NCI-H460 (cell line): ENCODE measurements at regions not wholly inside any gene's neighbourhood (a gene's known extent, or its start where the extent isn't known, plus 50 kb on each side); places are given as distances from the start of the nearest gene placed in this dataset.
A peak's percentile ranks its signal among the peaks of the same experiment; 100 is the strongest.

Source experiments
- DNase-seq: peaks from one replicate; pipeline ENCODE4 v3.0.0-alpha.2; 2016; ENCODE audit warnings: low read depth; ENCODE audit errors: extremely low read depth

DNA sequence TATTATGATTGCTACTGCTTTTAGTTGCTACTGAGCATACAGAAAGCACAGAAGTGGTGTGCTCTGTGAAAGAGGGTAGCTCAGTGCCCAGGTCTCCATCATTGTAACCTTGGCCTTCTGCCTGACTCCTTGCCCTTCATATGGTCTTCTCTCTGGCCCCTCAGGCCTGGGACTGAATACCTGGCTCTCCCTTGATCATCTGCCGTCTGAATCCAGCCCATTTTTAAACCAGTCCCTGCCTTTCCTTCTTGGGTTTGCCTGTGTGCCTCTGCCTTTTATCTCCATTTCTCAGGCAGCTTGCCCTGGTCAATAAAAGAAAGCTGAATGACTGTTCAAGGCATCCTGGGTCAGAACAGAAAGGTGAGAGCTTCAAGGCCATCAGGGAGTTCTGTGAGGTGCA, 109.1 kb upstream of the ZNF438 start:
- no peak for DNase-seq

DNA sequence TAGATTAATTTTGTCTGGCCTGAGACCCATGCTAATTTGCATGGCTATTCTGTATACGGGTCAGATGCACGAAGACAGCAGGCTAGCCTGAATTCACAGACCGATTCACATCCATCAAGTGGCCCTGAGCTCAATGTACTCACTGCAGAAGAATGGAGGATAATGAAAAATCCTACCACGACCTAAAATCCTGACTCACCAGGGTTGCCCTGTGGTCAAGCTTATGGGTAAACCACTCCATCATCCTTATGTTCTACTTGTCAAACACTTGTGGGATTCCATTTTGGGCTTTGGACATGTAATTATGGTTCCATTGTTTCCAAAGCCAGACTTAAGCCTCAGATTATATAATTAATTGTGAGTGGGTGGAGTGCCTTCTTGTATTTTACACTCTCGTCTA, 110.4 kb upstream of the ZNF438 start:
- DNase-seq = no peak

DNA sequence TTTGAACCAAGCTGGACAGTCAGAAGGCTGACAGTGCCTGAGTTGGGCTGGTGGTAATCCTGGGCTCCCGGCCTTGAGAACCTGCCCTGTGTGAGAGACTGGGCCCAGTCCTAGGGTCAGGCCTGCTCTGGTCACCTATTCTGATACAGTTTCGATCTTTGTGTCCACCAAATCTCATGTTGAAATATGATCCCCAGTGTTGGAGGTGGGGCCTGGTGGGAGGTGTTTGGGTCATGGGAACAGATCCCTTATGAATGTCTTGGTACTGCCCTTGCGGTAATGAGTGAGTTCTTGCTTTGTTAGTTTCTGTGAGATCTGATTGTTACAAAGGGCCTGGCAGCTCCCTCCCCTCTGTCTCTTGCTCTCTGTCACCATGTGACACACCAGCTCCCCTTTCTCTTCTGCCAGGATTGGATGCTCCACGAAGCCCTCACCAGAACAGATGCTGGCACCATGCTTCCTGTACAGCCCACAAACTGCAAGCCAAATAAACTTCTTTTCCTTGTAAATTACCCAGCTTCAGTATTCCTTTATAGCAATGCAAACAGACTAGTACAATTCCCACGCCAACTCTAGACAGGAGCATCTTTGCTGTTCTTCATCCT, 111.8 kb upstream of the ZNF438 start:
- DNase-seq = no peak

DNA sequence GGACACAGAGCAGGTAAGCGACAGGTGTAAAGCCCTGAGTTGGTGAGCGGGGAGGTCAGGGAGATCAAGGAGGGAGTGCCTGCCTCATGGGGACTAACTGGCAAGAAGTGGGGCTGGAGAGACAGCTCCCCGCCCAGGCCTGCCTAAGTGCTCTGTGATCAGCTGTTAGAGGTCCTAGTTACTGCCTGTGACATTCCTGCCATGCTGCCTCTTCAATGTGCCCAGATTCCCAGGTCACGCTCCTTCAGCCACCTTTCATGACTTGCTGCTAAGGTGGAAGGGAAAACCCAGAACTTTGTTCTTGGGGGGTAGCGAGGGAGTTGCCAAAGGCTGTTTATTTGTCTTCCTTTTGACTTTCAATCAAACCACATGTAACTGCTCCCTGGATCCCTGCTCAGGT, 114.3 kb upstream of the ZNF438 start:
- no peak for DNase-seq

DNA sequence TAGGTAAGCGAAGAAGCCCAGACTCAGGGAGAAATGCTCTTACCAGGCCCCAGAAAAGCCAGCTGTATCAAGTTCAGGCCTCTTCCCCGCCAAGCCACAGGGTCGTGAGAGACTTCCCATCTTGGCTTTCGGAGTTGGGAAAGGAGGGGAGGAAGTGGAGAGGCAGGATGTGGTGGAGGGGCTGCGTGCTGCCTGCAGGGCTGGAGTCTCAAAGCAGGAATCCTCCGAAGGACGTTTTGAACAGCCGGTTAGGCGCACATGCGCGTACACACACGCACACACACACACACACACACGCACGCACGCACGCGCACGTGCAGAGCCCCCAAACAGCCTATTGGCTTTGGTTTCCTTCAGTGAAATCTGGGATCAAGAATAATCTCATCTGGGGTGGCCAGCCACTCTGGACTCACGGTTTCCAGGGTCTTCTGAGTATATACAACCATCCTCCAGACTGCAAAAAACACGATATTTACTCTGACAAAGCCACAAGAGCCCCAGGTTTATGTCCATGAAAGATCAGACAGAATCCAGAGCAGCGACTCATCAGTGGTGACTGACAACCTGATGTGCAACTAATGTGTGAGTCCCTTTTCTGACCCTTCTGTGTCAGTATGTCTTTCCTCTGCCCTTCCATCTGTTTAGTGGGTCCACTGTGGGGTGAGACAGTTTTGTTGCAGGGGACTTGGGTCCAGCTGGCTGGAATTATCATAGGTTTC, 115.0 kb upstream of the ZNF438 start:
- peak; percentile 5 for DNase-seq

DNA sequence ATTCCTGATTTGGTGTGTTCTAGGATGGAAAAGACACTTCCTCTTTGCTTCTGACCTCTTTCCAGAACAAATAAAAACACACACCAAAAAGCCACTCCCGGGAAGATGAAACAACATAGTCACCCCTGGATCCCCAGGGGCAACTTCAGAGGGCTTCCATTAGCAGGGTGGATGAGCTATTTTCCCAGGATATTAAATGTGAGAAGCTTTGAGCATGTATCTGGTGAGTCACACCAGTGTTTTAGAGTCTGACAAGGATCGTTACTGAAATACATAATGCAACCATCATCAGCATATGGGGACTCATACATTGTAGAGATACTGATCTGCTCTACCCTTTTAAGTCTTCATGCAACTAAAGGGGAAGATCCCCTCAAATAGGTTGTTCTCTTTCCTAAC, 115.5 kb upstream of the ZNF438 start:
- no peak for DNase-seq

DNA sequence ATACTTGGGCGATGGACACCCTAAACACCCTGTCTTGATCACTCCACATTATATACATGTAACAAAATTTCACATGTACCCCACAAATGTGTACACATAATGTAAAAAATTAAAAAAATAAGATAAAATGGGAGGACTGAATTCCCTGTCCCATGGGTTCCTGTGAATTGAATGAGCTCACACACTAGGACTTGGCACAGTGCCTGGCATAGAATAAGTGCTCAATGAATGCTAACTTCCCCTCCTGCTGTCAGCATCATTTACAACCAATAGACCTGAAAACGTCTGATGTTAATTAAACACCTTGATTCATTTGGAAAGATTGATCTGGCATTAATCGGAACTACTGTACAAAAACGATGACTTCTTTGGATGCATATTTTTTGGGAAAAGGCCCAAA, 117.3 kb upstream of the ZNF438 start:
- no peak for DNase-seq

DNA sequence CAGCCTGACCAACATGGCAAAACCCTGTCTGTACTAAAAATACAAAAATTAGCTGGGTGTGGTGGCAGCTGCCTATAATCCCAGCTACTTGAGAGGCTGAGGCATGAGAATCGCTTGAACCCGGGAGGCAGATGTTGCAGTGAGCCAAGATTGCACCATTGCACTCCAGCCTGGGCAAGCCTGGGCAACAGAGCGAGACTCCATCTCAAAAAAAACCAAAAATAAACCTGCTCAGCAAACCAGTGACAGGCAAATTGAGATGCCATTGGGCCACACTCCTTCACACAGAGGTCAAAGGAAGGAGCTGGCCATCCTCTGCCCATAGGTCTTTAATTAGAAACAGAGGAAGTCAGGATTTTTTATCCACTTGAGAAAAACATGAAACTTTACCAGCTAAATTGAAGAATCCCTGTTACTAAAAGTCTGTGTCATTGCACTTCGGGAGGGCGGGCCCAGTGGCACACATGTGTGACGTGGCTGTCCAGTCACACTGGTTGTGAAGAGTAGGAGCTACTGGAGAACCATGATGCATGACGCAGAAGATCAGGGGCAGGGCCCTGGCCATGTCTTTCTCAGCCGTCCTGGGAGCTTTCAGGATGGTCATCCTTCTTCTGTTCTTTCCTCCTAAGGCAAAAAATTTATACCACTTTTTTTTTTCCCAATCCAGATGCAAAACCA, 118.3 kb upstream of the ZNF438 start:
- DNase-seq = no peak

DNA sequence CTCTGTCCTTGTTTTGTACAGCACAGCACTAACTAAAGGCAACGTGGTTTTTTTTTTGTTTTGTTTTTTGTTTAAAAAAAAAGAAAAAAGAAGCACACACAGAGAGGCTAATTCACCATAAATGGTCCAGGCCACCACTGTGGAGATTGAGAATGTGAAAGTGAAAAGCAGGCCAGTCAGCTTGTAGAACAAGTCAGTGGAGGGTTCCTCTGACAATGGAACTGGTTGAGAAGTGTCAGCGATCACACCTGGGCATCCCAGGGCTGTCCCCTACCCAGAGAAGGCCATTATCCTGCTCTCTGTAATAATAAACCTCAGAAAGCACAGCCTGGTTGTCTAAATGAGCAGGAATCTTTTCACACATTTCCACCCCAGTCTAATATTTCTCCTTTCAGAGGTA, 119.6 kb upstream of the ZNF438 start:
- no peak for DNase-seq

DNA sequence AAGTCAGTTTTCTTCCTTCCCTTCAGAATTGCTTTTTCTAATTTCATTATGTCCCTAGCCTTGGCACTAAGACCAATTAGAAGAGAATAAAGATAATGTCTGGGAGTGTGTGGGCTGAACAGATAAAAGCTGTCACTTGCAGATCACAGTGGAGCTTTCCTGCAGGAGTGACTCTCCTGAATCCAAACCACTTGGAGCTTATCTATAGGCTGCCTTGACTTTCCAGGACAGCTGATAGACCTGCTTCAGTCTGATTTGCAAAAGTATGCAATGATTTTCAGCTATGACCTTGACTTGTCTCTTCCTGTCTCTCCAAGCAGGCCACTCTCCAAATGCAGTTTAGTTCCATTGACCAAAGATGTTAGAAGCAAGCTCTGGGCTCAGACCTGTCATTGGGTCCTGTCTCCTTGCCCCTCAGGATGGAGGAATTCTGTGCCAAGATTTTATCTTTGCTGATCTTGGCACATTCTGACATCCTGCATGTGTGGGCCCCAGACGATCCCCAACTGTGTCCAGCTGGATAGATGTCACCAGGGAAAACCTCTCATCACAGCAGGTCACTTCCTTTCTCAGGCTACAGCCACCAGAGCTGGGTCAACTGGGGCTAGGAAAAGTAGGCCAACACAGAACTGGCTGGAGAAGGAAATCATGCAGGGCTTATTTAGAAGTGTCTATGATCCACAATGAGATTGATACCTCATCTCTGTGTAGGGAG, 120.9 kb upstream of the ZNF438 start:
- DNase-seq = no peak

DNA sequence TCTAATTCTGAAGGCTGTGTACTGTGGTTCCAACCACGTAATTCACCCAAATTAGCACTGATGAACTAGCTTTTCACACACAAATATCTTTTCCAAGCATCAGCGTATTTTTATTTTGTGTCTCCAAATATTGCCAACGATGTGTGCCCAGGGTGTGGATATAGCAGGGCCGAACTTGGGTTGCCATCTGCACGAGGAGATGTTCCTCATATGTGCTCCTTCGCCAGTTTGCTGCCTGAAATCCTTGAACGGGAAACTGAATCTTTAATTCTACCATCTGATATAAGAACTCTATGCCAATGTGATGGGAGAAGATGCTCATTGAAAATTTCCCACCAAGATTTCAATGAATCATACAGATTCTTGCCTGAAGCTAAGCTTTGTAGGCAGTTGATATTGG, 121.5 kb upstream of the ZNF438 start:
- no peak for DNase-seq

DNA sequence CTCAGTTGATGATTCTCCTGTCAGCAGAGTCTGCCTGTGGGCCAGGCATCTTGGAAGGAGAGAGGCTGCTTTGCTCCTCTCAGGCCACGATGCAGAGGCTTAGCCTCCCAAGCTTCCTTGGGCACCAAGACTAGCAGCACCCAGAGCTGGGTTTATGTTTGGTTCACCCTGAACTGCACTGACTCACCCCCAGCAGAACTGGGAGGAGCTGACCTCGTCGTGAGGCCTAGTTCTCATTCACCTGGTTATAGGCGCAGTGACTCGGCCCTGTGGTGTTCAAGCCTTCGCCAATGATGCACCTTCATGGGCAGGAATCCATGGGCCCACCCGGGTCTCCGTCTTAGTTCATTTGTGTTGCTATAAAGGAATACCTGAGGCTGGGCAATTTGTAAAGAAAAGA, 122.0 kb upstream of the ZNF438 start:
- no peak for DNase-seq

DNA sequence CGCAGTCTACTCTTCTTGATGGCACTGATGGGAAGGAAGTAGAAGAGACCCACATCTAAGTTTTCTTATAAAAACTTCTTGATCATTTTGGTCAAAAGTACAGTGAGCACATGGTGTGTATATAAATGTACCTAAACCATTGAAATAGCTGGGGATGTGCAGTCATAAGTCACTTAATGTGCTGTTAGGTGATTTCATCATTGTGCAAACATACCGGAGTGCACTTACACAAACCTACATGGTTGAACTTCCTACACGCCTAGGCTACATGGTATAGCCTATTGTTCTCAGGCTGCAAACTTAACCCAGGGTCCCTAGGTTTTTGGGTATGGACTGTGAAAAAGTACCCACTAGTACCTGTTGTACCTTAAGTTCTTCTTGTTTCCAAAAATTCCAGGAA, 123.3 kb upstream of the ZNF438 start:
- DNase-seq = no peak

DNA sequence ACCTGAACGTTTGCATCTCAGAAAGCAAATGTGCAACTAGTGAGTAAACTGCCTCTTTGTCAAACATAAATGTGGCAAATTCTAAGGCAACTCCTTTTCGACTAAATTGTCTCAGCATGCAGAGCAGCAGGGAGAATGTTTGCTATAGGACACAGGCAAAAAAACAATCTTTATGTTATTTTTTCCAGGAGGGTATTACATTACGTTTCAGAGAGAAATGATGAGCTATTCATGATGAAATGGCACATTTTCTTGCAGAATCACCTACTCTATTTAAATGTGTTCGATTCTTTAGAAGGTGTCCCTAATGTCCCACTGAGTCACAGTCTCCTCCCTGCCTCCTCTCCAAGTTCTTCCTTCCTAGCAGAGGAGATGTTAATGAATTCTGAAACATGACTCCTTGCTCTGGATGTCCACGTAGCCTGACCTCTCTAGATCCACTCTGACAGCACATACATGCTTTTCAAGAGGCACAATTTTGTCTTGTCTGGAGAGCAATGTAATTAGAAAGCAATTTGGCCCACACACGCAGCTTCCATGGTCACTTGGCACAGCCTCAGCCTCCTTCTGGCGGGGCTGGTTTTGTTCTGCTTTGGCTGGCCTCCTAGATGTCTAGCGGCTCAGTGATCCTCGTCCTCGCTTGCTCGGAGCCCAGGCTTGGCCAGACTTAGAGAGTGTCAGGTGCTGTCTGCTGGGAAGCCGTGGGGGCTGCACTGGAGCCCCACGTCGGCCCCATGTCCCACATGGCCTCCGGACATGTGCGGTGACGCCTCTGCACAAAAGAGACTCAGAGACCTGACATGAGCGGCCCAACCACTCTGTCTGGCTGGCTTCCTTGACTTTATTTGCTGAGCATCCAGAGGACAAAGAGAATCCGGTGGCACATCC, 125.7 kb upstream of the ZNF438 start:
- no peak for DNase-seq

DNA sequence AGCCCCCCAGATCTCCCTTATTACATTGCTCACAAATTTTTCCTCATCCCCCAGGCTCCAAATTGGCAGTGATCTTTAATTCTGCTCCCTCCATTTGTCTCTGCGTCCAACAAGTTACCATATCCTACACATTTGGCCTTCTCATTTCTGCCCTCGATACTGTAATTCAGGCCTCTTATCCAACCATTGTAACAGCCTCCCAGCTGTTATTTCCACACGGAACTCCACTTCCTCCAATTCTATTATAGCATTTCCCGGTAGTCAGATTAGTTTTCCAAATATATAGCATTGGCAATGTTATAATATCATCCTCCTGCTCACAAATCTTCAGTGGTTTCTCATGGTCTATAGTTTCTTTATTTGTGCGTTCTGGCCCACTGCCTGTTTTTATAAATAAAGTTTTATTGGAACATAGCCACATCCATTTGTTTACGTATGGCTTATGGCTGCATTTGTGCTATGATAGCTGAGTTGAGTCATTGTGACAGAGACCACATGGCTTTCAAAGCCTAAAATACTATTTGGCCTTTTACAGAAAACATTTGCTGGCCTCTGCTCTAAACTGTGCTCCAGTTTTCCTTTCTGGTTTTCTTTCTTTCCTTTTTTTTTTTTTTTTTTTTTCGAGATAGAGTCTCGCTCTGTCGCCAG, 126.5 kb upstream of the ZNF438 start:
- no peak for DNase-seq

DNA sequence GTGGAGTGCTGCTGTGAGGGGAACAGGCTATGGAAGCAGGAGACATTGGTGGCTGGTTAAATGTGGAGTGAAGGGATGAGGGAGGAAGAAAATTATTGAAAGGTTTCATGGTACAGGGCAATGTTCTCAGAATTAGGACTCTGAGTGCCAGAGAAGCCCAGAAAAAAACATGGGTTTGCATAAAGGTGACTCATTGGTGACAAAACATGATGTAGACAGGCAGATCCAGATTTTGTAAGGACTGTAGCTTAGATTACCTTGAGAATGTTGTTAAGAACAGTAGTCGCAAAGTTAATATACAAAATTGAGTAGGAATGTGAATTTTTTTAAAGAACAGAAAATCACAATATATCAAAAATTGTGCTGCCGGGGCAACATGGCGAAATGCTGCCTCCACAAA, 134.9 kb upstream of the ZNF438 start:
- no peak for DNase-seq

DNA sequence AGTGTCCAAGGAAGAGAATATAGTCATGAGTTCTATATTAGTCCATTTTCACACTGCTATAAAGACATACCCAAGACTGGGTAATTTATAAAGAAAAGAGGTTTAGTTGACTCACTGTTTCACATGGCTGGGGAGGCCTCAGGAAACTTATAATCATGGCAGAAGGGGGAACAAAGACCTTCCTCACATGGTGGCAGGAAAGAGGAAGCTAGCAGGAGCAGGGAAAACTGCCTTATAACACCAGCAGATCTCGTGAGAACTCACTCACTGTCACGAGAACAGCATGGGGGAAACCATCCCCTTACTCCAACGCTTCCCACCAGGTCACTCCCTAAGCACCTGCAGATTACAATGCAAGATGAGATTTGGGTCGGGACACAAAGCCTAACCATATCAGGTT, 139.0 kb upstream of the ZNF438 start:
- no peak for DNase-seq

DNA sequence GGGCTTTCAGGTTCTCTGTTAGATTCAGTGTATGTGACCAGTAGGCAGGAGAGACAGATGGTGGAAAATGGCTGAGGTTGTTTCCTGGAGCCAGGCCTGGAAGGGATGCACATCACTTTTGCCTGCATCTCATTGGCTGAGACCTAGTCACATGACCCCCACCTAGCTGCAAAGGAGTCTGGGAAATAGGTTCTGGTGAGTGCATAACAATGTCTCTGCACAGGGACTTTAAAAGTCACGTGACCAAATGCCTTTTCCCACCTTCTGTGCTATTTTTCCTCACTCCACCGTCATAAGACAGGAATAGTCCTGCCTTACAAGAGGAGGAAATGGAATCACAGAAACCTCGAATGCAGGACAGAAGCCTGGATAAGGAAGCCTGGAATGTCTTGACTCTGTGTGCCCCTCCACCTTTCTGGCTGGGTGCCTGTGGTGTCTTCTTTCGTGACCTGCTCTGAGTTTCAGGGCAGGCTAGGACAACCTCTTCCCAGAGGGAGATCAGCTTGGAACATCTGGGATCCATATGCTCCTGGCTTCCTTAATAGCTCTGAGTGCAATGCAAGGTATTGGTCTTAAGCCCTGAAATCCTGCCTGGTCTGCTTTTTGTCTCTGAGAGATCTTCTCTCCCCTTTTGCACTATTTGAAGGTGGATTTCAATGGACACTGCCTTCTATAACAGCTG, 139.9 kb upstream of the ZNF438 start:
- DNase-seq = no peak

DNA sequence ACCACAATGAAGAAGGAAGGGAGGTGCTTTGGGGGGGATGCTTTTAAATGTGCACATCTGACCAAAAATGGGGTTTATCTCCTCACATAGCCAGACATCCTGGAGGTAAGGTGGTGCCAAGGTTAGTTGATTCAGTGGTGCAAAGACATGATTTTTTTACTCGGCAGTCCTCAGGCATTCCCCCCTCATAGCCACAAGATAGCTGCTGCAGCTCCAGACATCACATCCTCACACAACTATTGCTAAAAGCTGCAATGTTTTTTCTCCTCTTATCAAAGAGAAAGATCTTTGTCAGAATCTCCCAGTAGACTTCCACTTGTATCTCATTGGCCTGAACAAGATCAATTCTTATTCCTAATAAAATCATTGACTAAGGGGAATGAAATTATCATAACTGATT, 141.3 kb upstream of the ZNF438 start:
- DNase-seq = no peak

DNA sequence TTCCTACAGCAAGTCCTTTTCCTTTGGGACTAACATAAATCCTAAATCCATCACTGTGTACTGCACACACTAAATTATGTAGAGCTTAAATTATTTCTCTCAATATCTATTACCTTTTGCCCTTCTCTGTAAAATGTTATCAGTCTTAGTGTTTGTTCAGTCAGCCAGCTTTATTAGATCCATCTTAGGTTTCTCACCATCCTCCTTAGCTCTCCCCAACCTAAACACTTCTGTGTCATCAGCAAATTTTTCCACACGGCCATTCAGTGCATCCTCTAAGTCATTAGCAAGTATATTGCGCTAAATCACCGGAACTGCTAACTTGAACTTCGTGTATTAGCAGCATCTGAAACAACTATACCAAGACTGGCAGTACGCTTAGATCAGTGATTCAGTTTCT, 142.1 kb upstream of the ZNF438 start:
- DNase-seq = no peak
